T-helper 2 cell treated with Interferon-gamma antibody and Interleukin-4, amounts not matched to agents 5 μg/mL and 100 μg/mL, for 36 hours (primary cell): ENCODE measurements at regions not wholly inside any gene's neighbourhood (a gene's known extent, or its start where the extent isn't known, plus 50 kb on each side); places are given as distances from the start of the nearest gene placed in this dataset.
A peak's percentile ranks its signal among the peaks of the same experiment; 100 is the strongest.
"Not testable (repeated sequence)": the region's sequence is repeated elsewhere in the genome, so short reads cannot be mapped to it uniquely, and the experiment has no call there.

Source experiments
- DNase-seq: peaks from one replicate; pipeline ENCODE4 v3.0.0; 2021; ENCODE audit warnings: low spot score
- H3K27ac Mint-ChIP-seq: one replicate; pipeline ENCODE4 v1.8.0; 2021; ENCODE audit warnings: mild to moderate bottlenecking, mixed read lengths
- H3K27me3 Mint-ChIP-seq: one replicate; pipeline ENCODE4 v1.8.0; 2021; ENCODE audit warnings: low read depth, mixed read lengths
- H3K36me3 Mint-ChIP-seq: one replicate; pipeline ENCODE4 v1.8.0; 2021; ENCODE audit warnings: low read depth, mixed read lengths
- H3K4me1 Mint-ChIP-seq: one replicate; pipeline ENCODE4 v1.8.0; 2021; ENCODE audit warnings: low read depth, mixed read lengths
- H3K4me3 Mint-ChIP-seq: one replicate; pipeline ENCODE4 v1.8.0; 2022; ENCODE audit warnings: mild to moderate bottlenecking, moderate library complexity, mixed read lengths
- H3K9me3 Mint-ChIP-seq: one replicate; pipeline ENCODE4 v1.8.0; 2021; ENCODE audit warnings: mixed read lengths

GRCh38 chr12:125324861-125325490 lies 259.7 kb downstream of the AACS start:
- H3K27ac Mint-ChIP-seq: no peak overlapping the region
- H3K27me3 Mint-ChIP-seq: no peaks in the 10 kb centered on the region
- DNase-seq: no peak
- no peaks in the 10 kb centered on the region for H3K36me3 Mint-ChIP-seq
- H3K9me3 Mint-ChIP-seq: no peaks in the 10 kb centered on the region
- no peak overlapping the region for H3K4me3 Mint-ChIP-seq
- no peaks in the 10 kb centered on the region for H3K4me1 Mint-ChIP-seq

GRCh38 chr12:125329239-125330102 lies 264.2 kb downstream of the AACS start:
- H3K27ac Mint-ChIP-seq: no peak overlapping the region
- no peaks in the 10 kb centered on the region for H3K4me1 Mint-ChIP-seq
- no peak overlapping the region for H3K4me3 Mint-ChIP-seq
- H3K9me3 Mint-ChIP-seq: no peaks in the 10 kb centered on the region
- DNase-seq: no peak
- H3K27me3 Mint-ChIP-seq: peaks cover 4% of the 10 kb centered on the region
- H3K36me3 Mint-ChIP-seq: no peaks in the 10 kb centered on the region

GRCh38 chr12:125330645-125331341 lies 265.6 kb downstream of the AACS start:
- peak; percentile 59 for DNase-seq
- peaks cover 4% of the 10 kb centered on the region for H3K27me3 Mint-ChIP-seq
- H3K27ac Mint-ChIP-seq: no peak overlapping the region
- no peak overlapping the region for H3K4me3 Mint-ChIP-seq
- no peaks in the 10 kb centered on the region for H3K4me1 Mint-ChIP-seq
- H3K9me3 Mint-ChIP-seq: no peaks in the 10 kb centered on the region
- no peaks in the 10 kb centered on the region for H3K36me3 Mint-ChIP-seq

GRCh38 chr12:125331342-125332052 lies 266.3 kb downstream of the AACS start:
- no peaks in the 10 kb centered on the region for H3K36me3 Mint-ChIP-seq
- H3K27ac Mint-ChIP-seq: no peak overlapping the region
- peaks cover 4% of the 10 kb centered on the region for H3K27me3 Mint-ChIP-seq
- no peaks in the 10 kb centered on the region for H3K9me3 Mint-ChIP-seq
- no peak for DNase-seq
- H3K4me3 Mint-ChIP-seq: no peak overlapping the region
- H3K4me1 Mint-ChIP-seq: no peaks in the 10 kb centered on the region

GRCh38 chr12:125332900-125333299 lies 267.7 kb downstream of the AACS start:
- DNase-seq: no peak
- Mint-ChIP-seq H3K27ac (no peak overlapping the region), H3K36me3 (no peaks in the 10 kb centered on the region), H3K9me3 (no peaks in the 10 kb centered on the region), H3K4me1 (no peaks in the 10 kb centered on the region), H3K4me3 (no peak overlapping the region), H3K27me3 (peaks cover 4% of the 10 kb centered on the region)

- no peaks in the 10 kb centered on the region for H3K4me1 Mint-ChIP-seq
- no peak overlapping the region for H3K4me3 Mint-ChIP-seq
- no peak overlapping the region for H3K27ac Mint-ChIP-seq
- peaks cover 4% of the 10 kb centered on the region for H3K27me3 Mint-ChIP-seq
- DNase-seq: no peak
- H3K36me3 Mint-ChIP-seq: no peaks in the 10 kb centered on the region
- no peaks in the 10 kb centered on the region for H3K9me3 Mint-ChIP-seq
Observed at GRCh38 chr12:125336246-125336645, 271.0 kb downstream of the AACS start.

GRCh38 chr12:125340791-125341190 lies 275.6 kb downstream of the AACS start:
- Mint-ChIP-seq H3K36me3 (no peaks in the 10 kb centered on the region), H3K4me3 (no peak overlapping the region), H3K4me1 (no peaks in the 10 kb centered on the region), H3K9me3 (no peaks in the 10 kb centered on the region), H3K27ac (no peak overlapping the region), H3K27me3 (peaks cover 14% of the 10 kb centered on the region)
- DNase-seq: no peak

- H3K9me3 Mint-ChIP-seq: no peaks in the 10 kb centered on the region
- H3K27ac Mint-ChIP-seq: no peak overlapping the region
- no peaks in the 10 kb centered on the region for H3K4me1 Mint-ChIP-seq
- H3K4me3 Mint-ChIP-seq: no peak overlapping the region
- H3K27me3 Mint-ChIP-seq: peaks cover 14% of the 10 kb centered on the region
- no peak for DNase-seq
- no peaks in the 10 kb centered on the region for H3K36me3 Mint-ChIP-seq
Observed at GRCh38 chr12:125341422-125341821, 276.2 kb downstream of the AACS start.

- H3K4me3 Mint-ChIP-seq: no peak overlapping the region
- peaks cover 2% of the 10 kb centered on the region for H3K4me1 Mint-ChIP-seq
- no peak overlapping the region for H3K27ac Mint-ChIP-seq
- peaks cover 16% of the 10 kb centered on the region for H3K27me3 Mint-ChIP-seq
- H3K9me3 Mint-ChIP-seq: no peaks in the 10 kb centered on the region
- H3K36me3 Mint-ChIP-seq: no peaks in the 10 kb centered on the region
- DNase-seq: no peak
Observed at GRCh38 chr12:125343649-125344048, 278.4 kb downstream of the AACS start.

GRCh38 chr12:125346362-125346761 lies 281.1 kb downstream of the AACS start:
- Mint-ChIP-seq H3K36me3 (no peaks in the 10 kb centered on the region), H3K4me1 (peaks cover 2% of the 10 kb centered on the region), H3K4me3 (no peak overlapping the region), H3K27ac (no peak overlapping the region), H3K9me3 (no peaks in the 10 kb centered on the region), H3K27me3 (peaks cover 16% of the 10 kb centered on the region)
- no peak for DNase-seq

GRCh38 chr12:125351788-125352187 lies 286.6 kb downstream of the AACS start:
- H3K27me3 Mint-ChIP-seq: peaks cover 2% of the 10 kb centered on the region
- no peak overlapping the region for H3K4me3 Mint-ChIP-seq
- H3K27ac Mint-ChIP-seq: no peak overlapping the region
- H3K36me3 Mint-ChIP-seq: no peaks in the 10 kb centered on the region
- no peak for DNase-seq
- no peaks in the 10 kb centered on the region for H3K9me3 Mint-ChIP-seq
- H3K4me1 Mint-ChIP-seq: peaks cover 2% of the 10 kb centered on the region

GRCh38 chr12:125353002-125353401 lies 287.8 kb downstream of the AACS start:
- H3K36me3 Mint-ChIP-seq, H3K4me3 Mint-ChIP-seq, H3K9me3 Mint-ChIP-seq, H3K27ac Mint-ChIP-seq, H3K27me3 Mint-ChIP-seq, H3K4me1 Mint-ChIP-seq, DNase-seq: not testable (repeated sequence)

- no peaks in the 10 kb centered on the region for H3K27me3 Mint-ChIP-seq
- no peaks in the 10 kb centered on the region for H3K9me3 Mint-ChIP-seq
- no peak overlapping the region for H3K27ac Mint-ChIP-seq
- no peak for DNase-seq
- no peaks in the 10 kb centered on the region for H3K4me1 Mint-ChIP-seq
- no peak overlapping the region for H3K4me3 Mint-ChIP-seq
- H3K36me3 Mint-ChIP-seq: no peaks in the 10 kb centered on the region
Observed at GRCh38 chr12:125353871-125354270, 288.6 kb downstream of the AACS start.

- H3K27me3 Mint-ChIP-seq: no peaks in the 10 kb centered on the region
- DNase-seq: no peak
Observed at GRCh38 chr12:125355614-125356013, 290.4 kb downstream of the AACS start.

More at GRCh38 chr12:125355614-125356013, 290.4 kb downstream of the AACS start:
- Mint-ChIP-seq H3K4me3 (no peak overlapping the region), H3K9me3 (no peaks in the 10 kb centered on the region), H3K27ac (no peak overlapping the region), H3K4me1 (no peaks in the 10 kb centered on the region), H3K36me3 (no peaks in the 10 kb centered on the region)
